Body of pancreas (tissue), 4 donors: ENCODE measurements at regions not wholly inside any gene's neighbourhood (a gene's known extent, or its start where the extent isn't known, plus 50 kb on each side); places are given as distances from the start of the nearest gene placed in this dataset.

Source experiments
- POLR2A ChIP-seq, 3 donors: fragments of 450-650 bp; IDR thresholded peaks; one replicate each; pipeline ENCODE4 v1.6.1; 2016; ENCODE audit warnings: antibody characterized with exemption in 3 of 3, mild to moderate bottlenecking in 2 of 3
- TF ChIP-seq, protein P1 (sequence below), 7 experiments: fragments of 450-650 bp in 4 of 7; fragments of 200-600 bp in 3 of 7; sonication (generic) in 3 of 7; IDR thresholded peaks; one replicate each; pipeline ENCODE4 v1.5.1; 2016 to 2019; ENCODE audit warnings: antibody characterized with exemption in 7 of 7

- TF ChIP-seq, protein P1, sequence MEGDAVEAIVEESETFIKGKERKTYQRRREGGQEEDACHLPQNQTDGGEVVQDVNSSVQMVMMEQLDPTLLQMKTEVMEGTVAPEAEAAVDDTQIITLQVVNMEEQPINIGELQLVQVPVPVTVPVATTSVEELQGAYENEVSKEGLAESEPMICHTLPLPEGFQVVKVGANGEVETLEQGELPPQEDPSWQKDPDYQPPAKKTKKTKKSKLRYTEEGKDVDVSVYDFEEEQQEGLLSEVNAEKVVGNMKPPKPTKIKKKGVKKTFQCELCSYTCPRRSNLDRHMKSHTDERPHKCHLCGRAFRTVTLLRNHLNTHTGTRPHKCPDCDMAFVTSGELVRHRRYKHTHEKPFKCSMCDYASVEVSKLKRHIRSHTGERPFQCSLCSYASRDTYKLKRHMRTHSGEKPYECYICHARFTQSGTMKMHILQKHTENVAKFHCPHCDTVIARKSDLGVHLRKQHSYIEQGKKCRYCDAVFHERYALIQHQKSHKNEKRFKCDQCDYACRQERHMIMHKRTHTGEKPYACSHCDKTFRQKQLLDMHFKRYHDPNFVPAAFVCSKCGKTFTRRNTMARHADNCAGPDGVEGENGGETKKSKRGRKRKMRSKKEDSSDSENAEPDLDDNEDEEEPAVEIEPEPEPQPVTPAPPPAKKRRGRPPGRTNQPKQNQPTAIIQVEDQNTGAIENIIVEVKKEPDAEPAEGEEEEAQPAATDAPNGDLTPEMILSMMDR (IDR thresholded peaks at IDR 0.05): no peak
- TF ChIP-seq POLR2A (IDR thresholded peaks at IDR 0.05): no peak
Observed at GRCh38 chr14:56989359-56989758, 179.1 kb upstream of the OTX2 start.
